Heart left ventricle (tissue), 16 donors: ENCODE measurements at regions not wholly inside any gene's neighbourhood (a gene's known extent, or its start where the extent isn't known, plus 50 kb on each side); places are given as distances from the start of the nearest gene placed in this dataset.

Experiments
- ATAC-seq, 4 donors: fragments of 200-7000 bp; cut with Tn5 transposase; one replicate each; pipeline ENCODE4 v1.9.1; 2020 to 2022; ENCODE audit warnings: moderate library complexity in 4 of 4, mild to moderate bottlenecking in 3 of 4, moderate number of reproducible peaks in 1 of 4
- DNase-seq, 5 donors: peaks; one replicate each; pipeline ENCODE4 v3.0.0-alpha.2; 2020
- H3K27ac ChIP-seq, 12 donors: fragments of 200-600 bp; sonication (generic) in 4 of 12; one replicate each; pipeline versions ENCODE4 v1.5.0 to v1.8.0; 2016 to 2022; ENCODE audit warnings: mild to moderate bottlenecking in 2 of 12
- H3K27me3 ChIP-seq, 9 donors: fragments of 200-600 bp; sonication (generic) in 2 of 9; one replicate each; pipeline versions ENCODE4 v1.5.1 to v1.8.0; 2016 to 2022; ENCODE audit warnings: mild to moderate bottlenecking in 3 of 9
- H3K36me3 ChIP-seq, 9 donors: fragments of 200-600 bp; sonication (generic) in 2 of 9; one replicate each; pipeline versions ENCODE4 v1.5.0 to v1.8.0; 2018 to 2022; ENCODE audit warnings: mild to moderate bottlenecking in 2 of 9
- H3K4me1 ChIP-seq, 12 donors: fragments of 200-600 bp; sonication (generic) in 4 of 12; one replicate each; pipeline versions ENCODE4 v1.5.0 to v1.8.0; 2016 to 2022; ENCODE audit warnings: mild to moderate bottlenecking in 3 of 12
- H3K4me3 ChIP-seq, 12 donors: fragments of 200-600 bp; sonication (generic) in 4 of 12; one replicate each; pipeline versions ENCODE4 v1.5.0 to v1.8.0; 2017 to 2022; ENCODE audit warnings: mild to moderate bottlenecking in 9 of 12, moderate library complexity in 4 of 12
- H3K9me3 ChIP-seq, 12 donors: fragments of 200-600 bp; sonication (generic) in 4 of 12; one replicate each; pipeline versions ENCODE4 v1.5.0 to v1.8.0; 2016 to 2022; ENCODE audit warnings: mild to moderate bottlenecking in 1 of 12
- POLR2A ChIP-seq, 2 donors: fragments of 450-650 bp; IDR thresholded peaks; one replicate each; pipeline ENCODE4 v1.6.1; 2017; ENCODE audit warnings: antibody characterized with exemption in 2 of 2, mild to moderate bottlenecking in 2 of 2, moderate library complexity in 2 of 2
- WGBS, 4 donors: extraction: QIAGEN DNeasy Blood & Tissue Kit in 2 of 4; methylation state at CpG; one replicate each; pipeline versions ENCODE4 v1.1.5 to v1.1.7; 2013 to 2018; 5-methylcytosine and 5-hydroxymethylcytosine counted together
- intact Hi-C, 10 donors: fragments of 100-400 bp; cut with DNase I; formaldehyde crosslinking; loops; one replicate each; pipeline versions ENCODE4 v1.11.1 to v1.14.2; 2022
- TF ChIP-seq, protein P1 (sequence below), 12 donors: fragments of 200-600 bp; sonication (generic) in 4 of 12; IDR thresholded peaks; one replicate each; pipeline versions ENCODE4 v1.5.0 to v1.8.0; 2018 to 2022; ENCODE audit warnings: antibody characterized with exemption in 12 of 12, mild to moderate bottlenecking in 5 of 12
- donor health status: ischemic (EF 13 %, LVEDD 7.1; RV severe dilation, severe dysfunction).
- donor health status: healthy with polysubstance abuse.
- donor health status: DM: no; HTN: yes; CAD: no.
- donor health status: DM: no; HTN: no; CAD: no.
- donor health status: ischemic (EF 25% LVEDD 6.9; RV normal size, moderate dysfunction).
- donor health status: ischemic (EF 25% LVEDD 5.7; RV mildly dilated, moderate dysfunction).
- donor health status: healthy.
- donor health status: DM: yes; HTN: yes; CAD: no.
- donor health status: ischemic (EF 35%, LVEDD 5.7; RV mildly dilated, moderate dysfunction).
- donor health status: nonischemic (EF 11% LVEDD 7.7; RV severe dilation, severe dysfunction).
- donor health status: DM: yes; HTN: yes; CAD: no.
- donor health status: PGD.
- donor health status: ischemic (EF 29% LVEDD 5.4; RV normal size, mild dysfunction).
- donor health status: nonischemic (EF 23%, LVEDD 6.1; RV moderate dilation, normal function).

- Histone ChIP-seq H3K4me3 (no peak overlapping the region), H3K36me3 (peaks cover 0 to 9% (median 0%) of the 10 kb centered on the region in 9 donors), H3K4me1 (peaks cover 0 to 12% (median 0%) of the 10 kb centered on the region in 12 donors)
Observed at GRCh38 chr5:93884254-93884653, 142.9 kb upstream of the POU5F2 start.

GRCh38 chr5:93883459-93883858 is 142.1 kb upstream of the POU5F2 start:
- Histone ChIP-seq H3K9me3 (no peaks in the 10 kb centered on the region), H3K27ac (no peak overlapping the region), H3K27me3 (no peaks in the 10 kb centered on the region), H3K36me3 (peaks cover 0 to 9% (median 0%) of the 10 kb centered on the region in 9 donors), H3K4me3 (no peak overlapping the region), H3K4me1 (peaks cover 0 to 12% (median 0%) of the 10 kb centered on the region in 12 donors)
- no peak for DNase-seq
- intact Hi-C loops = loop anchor here in 1 of 10 donors (10.0 kb wide), 1 partner anchor 289 kb away; no protein-coding TSS in a partner anchor
- TF ChIP-seq, protein P1, sequence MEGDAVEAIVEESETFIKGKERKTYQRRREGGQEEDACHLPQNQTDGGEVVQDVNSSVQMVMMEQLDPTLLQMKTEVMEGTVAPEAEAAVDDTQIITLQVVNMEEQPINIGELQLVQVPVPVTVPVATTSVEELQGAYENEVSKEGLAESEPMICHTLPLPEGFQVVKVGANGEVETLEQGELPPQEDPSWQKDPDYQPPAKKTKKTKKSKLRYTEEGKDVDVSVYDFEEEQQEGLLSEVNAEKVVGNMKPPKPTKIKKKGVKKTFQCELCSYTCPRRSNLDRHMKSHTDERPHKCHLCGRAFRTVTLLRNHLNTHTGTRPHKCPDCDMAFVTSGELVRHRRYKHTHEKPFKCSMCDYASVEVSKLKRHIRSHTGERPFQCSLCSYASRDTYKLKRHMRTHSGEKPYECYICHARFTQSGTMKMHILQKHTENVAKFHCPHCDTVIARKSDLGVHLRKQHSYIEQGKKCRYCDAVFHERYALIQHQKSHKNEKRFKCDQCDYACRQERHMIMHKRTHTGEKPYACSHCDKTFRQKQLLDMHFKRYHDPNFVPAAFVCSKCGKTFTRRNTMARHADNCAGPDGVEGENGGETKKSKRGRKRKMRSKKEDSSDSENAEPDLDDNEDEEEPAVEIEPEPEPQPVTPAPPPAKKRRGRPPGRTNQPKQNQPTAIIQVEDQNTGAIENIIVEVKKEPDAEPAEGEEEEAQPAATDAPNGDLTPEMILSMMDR (IDR thresholded peaks at IDR 0.05) = no peak
- no peak for ATAC-seq
- 81 to 83% (median 82%) methylated on average over 2 of the region's 2 CpGs for WGBS, 4 donors

More at GRCh38 chr5:93884254-93884653, 142.9 kb upstream of the POU5F2 start:
- Histone ChIP-seq H3K27me3 (no peaks in the 10 kb centered on the region), H3K9me3 (no peaks in the 10 kb centered on the region), H3K27ac (no peak overlapping the region)
- intact Hi-C loops = loop anchor here in 1 of 10 donors (10.0 kb wide), 1 partner anchor 289 kb away; no protein-coding TSS in a partner anchor
- ATAC-seq = no peak
- 97 to 100% (median 98%) methylated on average over 1 of the region's 1 CpG for WGBS, 4 donors
- no peak for TF ChIP-seq POLR2A (IDR thresholded peaks at IDR 0.05)
- TF ChIP-seq, protein P1 (IDR thresholded peaks at IDR 0.05) = no peak
- no peak for DNase-seq

GRCh38 chr5:93875693-93876092 is 134.3 kb upstream of the POU5F2 start:
- DNase-seq (no peak), ATAC-seq (no peak)
- H3K27me3 ChIP-seq = no peaks in the 10 kb centered on the region
- peaks cover 0 to 6% (median 0%) of the 10 kb centered on the region in 9 donors for H3K36me3 ChIP-seq
- TF ChIP-seq POLR2A (IDR thresholded peaks at IDR 0.05) = no peak
- TF ChIP-seq, protein P1 (IDR thresholded peaks at IDR 0.05) = no peak
- H3K9me3 ChIP-seq = no peaks in the 10 kb centered on the region
- H3K4me1 ChIP-seq = no peaks in the 10 kb centered on the region
- no peak overlapping the region for H3K27ac ChIP-seq
- 75 to 87% (median 81%) methylated on average over 1 of the region's 1 CpG for WGBS, 4 donors
- intact Hi-C loops = no loop called here
- H3K4me3 ChIP-seq = no peak overlapping the region

GRCh38 chr5:93874491-93874890 is 133.1 kb upstream of the POU5F2 start:
- H3K4me3 ChIP-seq = no peak overlapping the region
- no peak overlapping the region for H3K27ac ChIP-seq
- no peaks in the 10 kb centered on the region for H3K4me1 ChIP-seq
- no peak for ATAC-seq
- TF ChIP-seq, protein P1 (IDR thresholded peaks at IDR 0.05) = no peak
- TF ChIP-seq POLR2A (IDR thresholded peaks at IDR 0.05) = no peak
- intact Hi-C loops = no loop called here
- H3K27me3 ChIP-seq = no peaks in the 10 kb centered on the region
- no peaks in the 10 kb centered on the region for H3K9me3 ChIP-seq
- DNase-seq = no peak
- peaks cover 0 to 3% (median 0%) of the 10 kb centered on the region in 9 donors for H3K36me3 ChIP-seq
